Mammary epithelial cell (primary cell): ENCODE measurements at regions not wholly inside any gene's neighbourhood (a gene's known extent, or its start where the extent isn't known, plus 50 kb on each side); places are given as distances from the start of the nearest gene placed in this dataset.
"Not testable (repeated sequence)": the region's sequence is repeated elsewhere in the genome, so short reads cannot be mapped to it uniquely, and the experiment has no call there.

Experiments used
- EZH2 ChIP-seq: IDR thresholded peaks from 2 replicates; pipeline ENCODE4 v1.6.1; 2012; ENCODE audit warnings: low read length, inconsistent platforms, borderline replicate concordance
- TF ChIP-seq, protein P1 (sequence below), 2 donors: IDR thresholded peaks in 1 of 2; conservative IDR thresholded peaks in 1 of 2; 2 replicates each; pipeline ENCODE4 v1.5.1; 2011 to 2012; ENCODE audit warnings: inconsistent platforms in 2 of 2, low read length in 2 of 2, mild to moderate bottlenecking in 2 of 2, control low read depth in 1 of 2, low read depth in 1 of 2; ENCODE audit not compliant: insufficient read depth in 1 of 2; ENCODE audit errors: extremely low read depth in 1 of 2

DNA sequence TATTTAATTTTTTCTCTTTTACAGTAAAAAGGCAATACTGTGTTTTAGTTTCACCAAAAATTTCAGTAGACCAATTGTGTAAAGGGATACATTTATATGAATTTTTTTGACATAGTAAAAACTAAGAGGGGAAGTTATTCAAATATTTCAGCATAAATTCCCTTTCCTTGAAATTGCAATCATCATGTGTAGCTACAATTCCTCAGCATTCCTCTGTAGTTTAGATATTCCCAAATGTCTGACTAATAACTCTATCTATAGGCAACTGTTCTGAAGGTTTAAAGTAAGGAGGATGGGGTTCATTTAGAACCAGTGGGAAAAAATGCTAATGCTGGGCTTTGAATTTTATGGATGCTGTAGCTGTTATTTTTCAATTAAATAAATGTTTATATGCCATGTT is 65.1 kb downstream of the NUTM2D start:
- TF ChIP-seq, protein P1, sequence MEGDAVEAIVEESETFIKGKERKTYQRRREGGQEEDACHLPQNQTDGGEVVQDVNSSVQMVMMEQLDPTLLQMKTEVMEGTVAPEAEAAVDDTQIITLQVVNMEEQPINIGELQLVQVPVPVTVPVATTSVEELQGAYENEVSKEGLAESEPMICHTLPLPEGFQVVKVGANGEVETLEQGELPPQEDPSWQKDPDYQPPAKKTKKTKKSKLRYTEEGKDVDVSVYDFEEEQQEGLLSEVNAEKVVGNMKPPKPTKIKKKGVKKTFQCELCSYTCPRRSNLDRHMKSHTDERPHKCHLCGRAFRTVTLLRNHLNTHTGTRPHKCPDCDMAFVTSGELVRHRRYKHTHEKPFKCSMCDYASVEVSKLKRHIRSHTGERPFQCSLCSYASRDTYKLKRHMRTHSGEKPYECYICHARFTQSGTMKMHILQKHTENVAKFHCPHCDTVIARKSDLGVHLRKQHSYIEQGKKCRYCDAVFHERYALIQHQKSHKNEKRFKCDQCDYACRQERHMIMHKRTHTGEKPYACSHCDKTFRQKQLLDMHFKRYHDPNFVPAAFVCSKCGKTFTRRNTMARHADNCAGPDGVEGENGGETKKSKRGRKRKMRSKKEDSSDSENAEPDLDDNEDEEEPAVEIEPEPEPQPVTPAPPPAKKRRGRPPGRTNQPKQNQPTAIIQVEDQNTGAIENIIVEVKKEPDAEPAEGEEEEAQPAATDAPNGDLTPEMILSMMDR (conservative IDR thresholded peaks at IDR 0.05 in 1 of 2, IDR thresholded peaks at IDR 0.05 in 1 of 2; ENCODE audit: extremely low read depth in 1 of 2, insufficient read depth in 1 of 2, low read depth in 1 of 2, low read length in 2 of 2), result not testable (repeated sequence)
- TF ChIP-seq EZH2, result not testable (repeated sequence)
